Ovary (tissue), 3 donors: ENCODE measurements at regions not wholly inside any gene's neighbourhood (a gene's known extent, or its start where the extent isn't known, plus 50 kb on each side); places are given as distances from the start of the nearest gene placed in this dataset.

Source experiments
- CTCF ChIP-seq, 3 donors: fragments of 450-650 bp in 2 of 3; fragments of 200-600 bp in 1 of 3; IDR thresholded peaks; one replicate each; pipeline versions ENCODE4 v1.5.1 to v1.8.0; 2016 to 2022; ENCODE audit warnings: antibody characterized with exemption in 3 of 3, mild to moderate bottlenecking in 1 of 3
- POLR2A ChIP-seq: fragments of 450-650 bp; IDR thresholded peaks from one replicate; pipeline ENCODE4 v1.6.1; 2017; ENCODE audit warnings: antibody characterized with exemption, mild to moderate bottlenecking, moderate library complexity
- donor health status: DM: no; HTN: no; CAD: no.

- TF ChIP-seq CTCF (IDR thresholded peaks at IDR 0.05) (no peak), POLR2A (no peak)
These were observed 99.3 kb upstream of the EGFL6 start for GRCh38 chrX:13469963-13470684.
